ENCODE measurements at regions not wholly inside any gene's neighbourhood (a gene's known extent, or its start where the extent isn't known, plus 50 kb on each side); places are given as distances from the start of the nearest gene placed in this dataset.
"Not testable (repeated sequence)": the region's sequence is repeated elsewhere in the genome, so short reads cannot be mapped to it uniquely, and the experiment has no call there.

GRCh38 chr6:28615955-28616747, 90.5 kb downstream of the GPX5 start:
- no peak for DNase-seq
- in situ Hi-C loops (cut with HindIII; ENCODE audit: low pct_ligation_motif_present, low pct_unique_long_range_greater_than_20kb, low sequenced_read_pairs): no loop called here

- in situ Hi-C loops (cut with HindIII; ENCODE audit: low pct_ligation_motif_present, low pct_unique_long_range_greater_than_20kb, low sequenced_read_pairs): no loop called here
Measured at GRCh38 chr6:28618898-28619555, 93.3 kb downstream of the GPX5 start.

GRCh38 chr6:28621268-28621667, 95.6 kb downstream of the GPX5 start:
- DNase-seq; in situ Hi-C loops (cut with HindIII; ENCODE audit: low pct_ligation_motif_present, low pct_unique_long_range_greater_than_20kb, low sequenced_read_pairs): not testable (repeated sequence)

More at GRCh38 chr6:28618898-28619555, 93.3 kb downstream of the GPX5 start:
- no peak for DNase-seq

DNA sequence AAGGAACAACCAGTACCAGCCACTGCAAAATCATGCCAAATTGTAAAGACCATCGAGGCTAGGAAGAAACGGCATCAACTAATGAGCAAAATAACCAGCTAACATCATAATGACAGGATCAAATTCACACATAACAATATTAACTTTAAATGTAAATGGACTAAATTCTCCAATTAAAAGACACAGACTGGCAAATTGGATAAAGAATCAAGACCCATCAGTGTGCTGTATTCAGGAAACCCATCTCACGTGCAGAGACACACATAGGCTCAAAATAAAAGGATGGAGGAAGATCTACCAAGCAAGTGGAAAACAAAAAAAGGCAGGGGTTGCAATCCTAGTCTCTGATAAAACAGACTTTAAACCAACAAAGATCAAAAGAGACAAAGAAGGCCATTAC, 97.6 kb downstream of the GPX5 start:
- in situ Hi-C loops (cut with HindIII; ENCODE audit: low pct_ligation_motif_present, low pct_unique_long_range_greater_than_20kb, low sequenced_read_pairs); DNase-seq: not testable (repeated sequence)

- in situ Hi-C loops (cut with HindIII; ENCODE audit: low pct_ligation_motif_present, low pct_unique_long_range_greater_than_20kb, low sequenced_read_pairs); DNase-seq: not testable (repeated sequence)
Measured at GRCh38 chr6:28626386-28626785, 100.7 kb downstream of the GPX5 start.

DNA sequence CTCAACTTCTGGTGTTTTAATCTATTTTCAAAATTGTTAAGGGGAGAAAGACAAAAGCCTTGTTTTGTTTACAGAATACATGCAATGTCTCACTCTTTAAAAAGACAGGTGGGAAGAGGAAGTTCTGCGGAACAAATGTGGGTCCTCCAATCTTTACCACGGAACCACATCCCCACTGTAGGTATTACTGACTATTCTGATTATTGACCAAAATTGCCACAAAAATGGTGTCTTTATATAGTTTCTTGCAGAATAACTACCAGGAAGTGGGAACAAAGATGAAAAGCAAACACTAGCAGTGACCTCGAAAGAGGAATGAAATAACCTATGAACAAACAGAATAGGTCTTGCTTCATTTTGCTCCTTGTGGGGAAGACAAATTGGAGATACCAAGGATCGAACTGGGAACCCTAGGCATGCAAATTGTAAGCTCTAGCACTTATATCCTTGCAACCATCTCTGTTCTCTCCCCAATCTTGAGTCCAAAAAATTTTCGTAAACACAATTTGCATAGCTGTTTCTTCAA, 106.7 kb downstream of the GPX5 start:
- in situ Hi-C loops (cut with HindIII; ENCODE audit: low pct_ligation_motif_present, low pct_unique_long_range_greater_than_20kb, low sequenced_read_pairs): no loop called here
- DNase-seq: no peak

GRCh38 chr6:28633445-28634215, 107.9 kb downstream of the GPX5 start:
- in situ Hi-C loops (cut with HindIII; ENCODE audit: low pct_ligation_motif_present, low pct_unique_long_range_greater_than_20kb, low sequenced_read_pairs): no loop called here
- DNase-seq: no peak

- in situ Hi-C loops (cut with HindIII; ENCODE audit: low pct_ligation_motif_present, low pct_unique_long_range_greater_than_20kb, low sequenced_read_pairs): no loop called here
- DNase-seq: no peak
Measured at GRCh38 chr6:28634411-28634760, 108.7 kb downstream of the GPX5 start.

DNA sequence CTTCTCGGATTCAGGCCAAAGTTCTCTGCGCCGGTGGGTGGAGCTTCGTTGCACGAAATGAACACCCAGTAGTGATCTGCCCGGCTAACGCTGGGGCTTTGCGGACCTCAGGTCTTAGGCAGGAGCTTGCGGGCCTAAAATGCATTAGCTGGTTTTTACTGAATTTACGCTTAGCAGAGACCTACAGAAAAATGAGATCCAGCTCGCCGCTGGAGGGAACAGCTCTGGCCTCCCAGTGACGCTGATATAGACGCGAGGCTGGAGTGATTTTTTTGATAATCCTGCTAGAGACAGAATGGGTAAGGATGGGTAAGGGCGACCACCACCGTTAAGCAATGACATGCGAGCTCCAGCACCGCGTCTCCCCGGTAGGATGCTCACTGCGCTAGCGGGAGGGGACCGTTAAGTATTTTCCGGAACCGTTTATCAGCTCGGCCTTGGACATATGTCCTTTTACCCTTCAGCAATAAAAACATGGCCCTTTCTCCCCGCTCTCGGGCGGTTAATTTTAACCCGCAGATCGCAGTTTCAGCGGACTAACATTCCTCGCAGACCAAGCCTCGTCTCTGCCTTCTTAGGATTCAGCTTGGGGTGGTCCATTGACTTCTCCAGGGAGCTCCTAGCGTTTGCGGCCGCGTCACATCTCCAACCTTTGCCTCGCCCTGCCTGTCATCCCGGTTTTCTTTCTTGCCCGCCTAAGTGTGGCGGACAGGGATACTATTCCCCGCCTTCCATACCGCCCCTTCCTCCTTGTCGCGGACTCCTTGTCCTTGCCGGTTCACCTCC, 109.3 kb downstream of the GPX5 start:
- peak; percentile 20 for DNase-seq
- in situ Hi-C loops (cut with HindIII; ENCODE audit: low pct_ligation_motif_present, low pct_unique_long_range_greater_than_20kb, low sequenced_read_pairs): no loop called here

GRCh38 chr6:28635547-28636158, 110.0 kb downstream of the GPX5 start:
- DNase-seq: peak; percentile 5
- in situ Hi-C loops (cut with HindIII; ENCODE audit: low pct_ligation_motif_present, low pct_unique_long_range_greater_than_20kb, low sequenced_read_pairs): no loop called here

DNA sequence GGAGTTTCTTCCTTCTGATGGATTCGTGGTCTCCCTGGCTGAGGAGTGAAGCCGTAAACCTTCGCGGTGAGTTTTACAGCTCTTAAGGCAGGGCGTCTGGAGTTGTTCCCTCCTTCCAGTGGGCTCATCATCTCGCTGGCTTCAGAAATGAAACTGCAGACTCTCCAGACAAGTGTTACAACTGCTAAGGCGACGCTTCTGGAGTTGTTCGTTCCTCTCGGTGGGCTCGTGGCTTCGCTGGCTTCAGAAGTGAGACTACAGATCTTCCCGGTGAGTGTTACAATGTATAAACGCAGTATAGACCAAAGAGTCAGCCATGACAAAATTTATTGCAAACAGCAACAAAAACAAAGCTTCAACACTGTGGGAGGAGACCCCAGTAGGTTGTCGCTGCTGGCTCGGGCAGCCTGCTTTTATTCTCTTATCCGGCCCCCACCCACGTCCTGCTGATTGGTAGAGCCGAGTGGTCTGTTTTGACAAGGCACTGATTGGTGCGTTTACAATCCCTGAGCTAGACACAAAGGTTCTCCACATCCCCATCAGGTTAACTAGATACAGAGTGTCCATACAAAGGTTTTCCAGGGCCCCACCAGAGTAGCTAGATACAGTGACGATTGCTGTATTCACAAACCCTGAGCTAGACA, 113.2 kb downstream of the GPX5 start:
- in situ Hi-C loops (cut with HindIII; ENCODE audit: low pct_ligation_motif_present, low pct_unique_long_range_greater_than_20kb, low sequenced_read_pairs): no loop called here
- DNase-seq: no peak

DNA sequence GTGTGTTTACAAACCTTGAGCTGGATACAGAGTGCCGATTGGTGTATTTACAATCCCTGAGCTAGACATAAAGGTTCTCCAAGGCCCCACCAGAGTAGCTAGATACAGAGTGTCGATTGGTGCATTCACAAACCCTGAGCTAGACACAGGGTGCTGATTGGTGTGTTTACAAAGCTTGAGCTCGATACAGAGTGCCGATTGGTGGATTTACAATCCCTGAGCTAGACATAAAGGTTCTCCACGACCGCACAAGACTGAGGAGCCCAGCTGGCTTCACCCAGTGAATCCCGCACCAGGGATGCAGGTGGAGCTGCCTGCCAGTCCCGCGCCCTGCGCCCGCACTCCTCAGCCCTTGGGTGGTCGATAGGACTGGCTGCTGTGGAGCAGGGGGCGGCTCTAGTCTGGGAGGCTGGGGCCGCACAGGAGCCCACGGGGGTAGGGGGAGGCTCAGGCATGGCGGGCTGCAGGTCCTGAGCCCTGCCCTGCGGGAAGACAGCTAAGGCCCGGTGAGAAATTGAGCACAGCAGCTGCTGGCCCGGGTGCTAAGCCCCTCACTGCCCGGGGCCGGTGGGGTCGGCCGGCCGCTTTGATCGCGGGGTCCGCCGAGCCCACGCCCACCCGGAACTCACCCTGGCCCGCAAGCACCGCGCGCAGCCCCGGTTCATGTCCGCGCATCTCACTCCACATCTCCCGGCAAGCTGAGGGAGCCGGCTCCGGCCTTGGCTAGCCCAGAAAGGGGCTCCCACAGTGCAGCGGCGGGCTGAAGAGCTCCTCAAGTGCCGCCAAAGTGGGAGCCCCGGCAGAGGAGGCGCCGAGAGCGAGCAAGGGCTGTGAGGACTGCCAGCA, 114.0 kb downstream of the GPX5 start:
- in situ Hi-C loops (cut with HindIII; ENCODE audit: low pct_ligation_motif_present, low pct_unique_long_range_greater_than_20kb, low sequenced_read_pairs); DNase-seq: not testable (repeated sequence)

- DNase-seq: peak; percentile 29
- in situ Hi-C loops (cut with HindIII; ENCODE audit: low pct_ligation_motif_present, low pct_unique_long_range_greater_than_20kb, low sequenced_read_pairs): no loop called here
Measured at GRCh38 chr6:28643017-28643740, 117.5 kb downstream of the GPX5 start.

DNA sequence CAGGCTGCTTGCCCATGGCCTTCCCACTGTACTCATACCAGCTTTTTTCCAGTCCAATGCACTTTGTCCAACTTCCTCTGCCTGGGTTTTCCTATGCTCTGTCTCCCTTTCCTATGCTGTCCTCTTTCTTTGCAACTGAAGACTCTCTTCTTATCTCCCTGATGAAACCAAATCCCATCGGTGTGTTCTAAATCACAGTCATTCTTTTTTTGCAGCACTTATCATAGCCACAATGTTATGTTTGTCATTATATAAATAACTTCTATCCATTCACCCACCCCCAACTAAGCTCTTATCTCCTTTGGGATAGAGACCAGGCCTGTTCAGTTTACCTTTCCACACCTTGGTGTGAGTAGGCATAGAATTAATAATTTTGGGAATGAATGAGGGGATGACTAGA, 121.0 kb downstream of the GPX5 start:
- in situ Hi-C loops (cut with HindIII; ENCODE audit: low pct_ligation_motif_present, low pct_unique_long_range_greater_than_20kb, low sequenced_read_pairs): no loop called here
- DNase-seq: no peak

DNA sequence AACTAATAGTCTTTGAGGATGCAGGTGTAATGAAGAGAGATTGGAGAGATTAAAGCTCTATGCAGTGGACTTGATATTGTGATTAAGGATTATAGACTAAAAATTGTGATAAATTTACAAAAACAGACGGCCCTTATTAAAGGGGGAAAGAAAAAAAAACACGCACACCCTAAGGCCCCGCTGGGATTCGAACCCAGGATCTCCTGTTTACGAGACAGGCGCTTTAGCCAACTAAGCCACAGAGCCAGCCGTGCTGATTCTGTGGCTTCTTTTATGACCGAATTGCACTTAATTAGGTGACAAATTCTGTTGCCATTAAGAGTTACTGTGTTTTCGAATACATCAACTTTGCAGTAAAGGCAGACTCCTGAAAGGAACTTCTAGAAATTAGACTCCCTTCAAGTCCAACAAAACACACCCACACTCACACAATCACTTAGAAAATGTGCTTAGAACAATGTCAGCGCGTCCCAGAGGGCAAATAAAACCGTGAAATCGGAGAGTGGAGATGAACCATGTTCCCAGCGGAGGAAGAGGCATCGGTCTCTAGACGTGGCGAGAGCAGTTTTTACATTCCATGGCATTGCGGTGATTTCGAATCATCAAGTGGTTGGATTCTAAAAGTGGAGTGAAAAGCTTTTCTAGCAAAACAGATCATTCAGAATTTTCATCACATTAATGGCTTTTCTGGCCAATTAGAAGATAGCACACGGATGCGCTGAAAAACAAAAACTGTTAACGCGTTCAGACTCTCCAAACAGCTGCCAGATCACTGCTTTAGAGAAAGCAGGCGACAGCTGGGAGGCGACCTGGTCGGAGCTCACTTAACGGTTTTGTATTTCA, 122.6 kb downstream of the GPX5 start:
- in situ Hi-C loops (cut with HindIII; ENCODE audit: low pct_ligation_motif_present, low pct_unique_long_range_greater_than_20kb, low sequenced_read_pairs): no loop called here
- peak; percentile 70 for DNase-seq
